ENCODE measurements at regions not wholly inside any gene's neighbourhood (a gene's known extent, or its start where the extent isn't known, plus 50 kb on each side); places are given as distances from the start of the nearest gene placed in this dataset.

GRCh38 chr6:40325041-40325440, 262.1 kb downstream of the LRFN2 start:
- DNase-seq (ENCODE audit: low read depth), result no peak
- no peak for TF ChIP-seq CTCF (IDR thresholded peaks at IDR 0.05; ENCODE audit: insufficient read depth, low read length)

GRCh38 chr6:40323881-40324634, 263.1 kb downstream of the LRFN2 start:
- no peak overlapping the region for H3K4me3 ChIP-seq (ENCODE audit: low read depth, low read length)
- no peak for TF ChIP-seq CTCF (IDR thresholded peaks at IDR 0.05; ENCODE audit: insufficient read depth, low read length)
- DNase-seq (ENCODE audit: low read depth), result no peak

More at GRCh38 chr6:40325041-40325440, 262.1 kb downstream of the LRFN2 start:
- H3K4me3 ChIP-seq (ENCODE audit: low read depth, low read length), result no peak overlapping the region

GRCh38 chr6:40322336-40322735, 264.8 kb downstream of the LRFN2 start:
- H3K4me3 ChIP-seq (ENCODE audit: low read depth, low read length), result no peak overlapping the region
- no peak for DNase-seq (ENCODE audit: low read depth)
- no peak for TF ChIP-seq CTCF (IDR thresholded peaks at IDR 0.05; ENCODE audit: insufficient read depth, low read length)

- H3K4me3 ChIP-seq (ENCODE audit: low read depth, low read length), result no peak overlapping the region
- DNase-seq (ENCODE audit: low read depth), result no peak
- TF ChIP-seq CTCF (IDR thresholded peaks at IDR 0.05; ENCODE audit: insufficient read depth, low read length), result no peak
These were observed 265.5 kb downstream of the LRFN2 start for GRCh38 chr6:40321616-40322015.

GRCh38 chr6:40320947-40321346, 266.2 kb downstream of the LRFN2 start:
- TF ChIP-seq CTCF (IDR thresholded peaks at IDR 0.05; ENCODE audit: insufficient read depth, low read length), result no peak
- no peak overlapping the region for H3K4me3 ChIP-seq (ENCODE audit: low read depth, low read length)
- no peak for DNase-seq (ENCODE audit: low read depth)

GRCh38 chr6:40320441-40320840, 266.7 kb downstream of the LRFN2 start:
- DNase-seq (ENCODE audit: low read depth), result no peak
- no peak overlapping the region for H3K4me3 ChIP-seq (ENCODE audit: low read depth, low read length)
- no peak for TF ChIP-seq CTCF (IDR thresholded peaks at IDR 0.05; ENCODE audit: insufficient read depth, low read length)

GRCh38 chr6:40319124-40319523, 268.0 kb downstream of the LRFN2 start:
- no peak for TF ChIP-seq CTCF (IDR thresholded peaks at IDR 0.05; ENCODE audit: insufficient read depth, low read length)
- H3K4me3 ChIP-seq (ENCODE audit: low read depth, low read length), result no peak overlapping the region
- no peak for DNase-seq (ENCODE audit: low read depth)

Data from fibroblast of the aortic adventitia (primary cell).